ENCODE measurements at regions not wholly inside any gene's neighbourhood (a gene's known extent, or its start where the extent isn't known, plus 50 kb on each side); places are given as distances from the start of the nearest gene placed in this dataset.
A peak's percentile ranks its signal among the peaks of the same experiment; 100 is the strongest.

DNA sequence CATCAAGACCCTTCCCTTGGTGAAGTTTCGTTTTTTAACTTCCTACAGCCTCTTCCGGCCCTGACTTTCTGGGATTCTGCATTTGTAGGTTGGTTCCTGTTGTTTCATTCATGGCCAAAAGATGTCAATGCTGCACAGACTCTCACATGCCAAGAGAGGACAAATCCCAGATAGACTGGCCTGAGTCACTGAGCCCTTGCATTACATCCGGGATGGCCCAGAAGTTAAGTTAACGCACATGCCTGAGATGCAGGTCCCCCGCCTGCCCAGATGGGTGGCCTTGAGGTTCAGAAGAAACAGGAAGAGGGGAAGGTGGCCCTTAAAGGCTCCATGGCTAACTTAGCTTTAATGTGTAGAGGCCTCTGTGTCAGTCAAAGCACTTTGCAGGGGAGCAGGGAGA lies 51.6 kb upstream of the SRGAP3 start:
- DNase-seq, result no peak

DNA sequence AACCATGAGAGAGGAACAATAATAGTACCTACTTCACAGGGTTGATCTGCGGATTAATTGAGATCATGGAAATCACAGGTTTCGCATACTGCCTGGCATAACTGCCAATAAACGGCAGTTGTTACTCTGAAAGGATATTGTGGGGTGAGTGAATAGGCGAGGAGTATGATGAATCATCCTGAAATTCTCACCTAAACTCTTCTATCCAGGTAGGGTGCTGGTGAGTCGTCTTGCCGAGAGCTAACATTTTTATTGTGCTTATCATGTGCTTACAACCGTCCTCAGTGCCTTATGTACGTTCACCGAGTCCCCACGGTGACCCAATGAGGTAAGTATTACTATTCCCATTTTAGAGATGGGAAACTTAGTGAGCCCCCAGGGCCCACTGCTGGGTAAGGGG lies 52.4 kb upstream of the SRGAP3 start:
- DNase-seq, result no peak

DNA sequence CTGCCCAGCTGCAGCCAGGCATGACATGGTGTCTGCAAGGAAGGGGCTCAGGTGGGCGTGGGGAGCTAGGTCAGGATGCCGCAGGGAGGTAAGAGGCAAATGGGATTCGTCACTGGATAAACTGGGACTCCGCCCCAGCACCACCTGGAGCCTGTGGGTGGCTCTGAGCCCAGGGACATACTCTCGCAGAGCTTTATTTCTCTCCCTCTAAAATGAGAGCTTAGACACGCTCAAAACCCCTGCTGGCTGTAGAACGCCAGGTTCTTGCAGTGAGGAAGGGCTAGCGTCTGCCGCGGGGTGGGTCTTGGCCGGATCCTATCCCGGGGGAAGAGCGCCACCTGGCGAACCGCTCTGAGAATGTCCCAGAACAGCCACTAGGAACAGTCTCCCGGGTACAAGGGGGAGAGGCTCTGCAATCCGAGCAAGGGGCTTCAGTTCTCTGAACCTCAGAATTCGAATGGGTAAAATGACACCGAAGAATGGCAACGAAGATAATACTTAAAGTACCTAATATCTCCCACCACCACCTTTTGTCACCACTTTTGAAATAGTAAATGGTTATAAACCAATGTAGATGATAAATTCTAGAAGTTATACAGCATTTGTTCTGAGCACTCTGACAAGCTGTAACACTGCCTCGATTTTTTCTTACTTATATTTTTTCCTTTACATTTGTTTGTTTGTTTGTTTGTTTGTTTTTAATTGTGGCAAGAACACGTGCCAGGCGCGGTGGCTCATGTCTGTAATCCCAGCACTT lies 53.2 kb upstream of the SRGAP3 start:
- DNase-seq, result peak; percentile 97

DNA sequence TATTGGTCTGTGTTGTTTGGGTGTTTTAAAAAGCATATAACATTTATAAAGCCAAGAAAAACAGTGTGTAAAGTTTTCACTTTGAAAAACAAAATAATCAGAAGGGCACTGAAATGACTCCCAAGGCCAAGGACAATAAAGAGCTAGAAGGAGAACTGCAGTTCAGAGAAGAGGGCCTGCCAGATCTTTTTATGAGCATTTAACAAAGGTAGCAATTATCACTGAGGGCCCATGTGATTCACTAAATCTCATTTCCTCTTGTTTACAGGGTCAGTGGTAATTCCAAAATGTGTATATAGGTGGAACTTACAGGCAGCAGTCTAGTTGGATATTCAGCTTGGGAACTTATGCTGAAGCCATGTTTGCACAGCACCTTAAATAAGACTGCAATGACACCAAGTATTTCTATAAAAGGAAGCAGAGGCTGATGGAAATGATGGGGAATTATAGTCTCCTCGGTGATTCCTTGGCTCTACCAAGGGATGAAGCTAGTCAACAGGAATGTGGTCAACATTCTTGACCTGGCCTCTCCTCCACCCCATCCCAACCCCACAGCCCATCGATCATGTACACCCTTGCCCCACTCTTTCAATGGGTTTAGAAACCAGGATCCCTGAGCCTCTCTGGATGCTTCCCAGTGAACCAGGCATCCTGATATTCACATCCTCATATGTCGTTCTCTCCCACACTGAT lies 54.4 kb upstream of the THUMPD3 start:
- DNase-seq, result no peak

DNA sequence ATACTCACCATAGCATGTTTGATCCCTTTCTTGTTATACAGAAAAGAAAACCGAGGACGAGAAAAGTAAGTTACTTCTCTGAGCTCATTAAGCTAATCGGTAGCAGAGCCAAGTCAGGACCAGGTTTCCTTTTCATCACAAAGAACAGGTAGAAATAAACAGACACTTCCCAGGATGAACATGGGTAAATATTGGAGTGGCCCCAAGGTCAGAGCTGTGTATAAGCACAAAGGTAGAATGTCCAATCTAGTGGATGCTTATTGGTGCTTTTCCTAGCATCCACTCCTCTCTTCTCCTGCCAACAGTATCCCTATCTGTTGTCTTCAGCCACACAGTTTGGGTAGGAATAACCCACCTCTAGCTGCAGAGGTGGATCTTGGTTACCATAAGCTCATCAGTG lies 52.8 kb upstream of the THUMPD3 start:
- no peak for DNase-seq

DNA sequence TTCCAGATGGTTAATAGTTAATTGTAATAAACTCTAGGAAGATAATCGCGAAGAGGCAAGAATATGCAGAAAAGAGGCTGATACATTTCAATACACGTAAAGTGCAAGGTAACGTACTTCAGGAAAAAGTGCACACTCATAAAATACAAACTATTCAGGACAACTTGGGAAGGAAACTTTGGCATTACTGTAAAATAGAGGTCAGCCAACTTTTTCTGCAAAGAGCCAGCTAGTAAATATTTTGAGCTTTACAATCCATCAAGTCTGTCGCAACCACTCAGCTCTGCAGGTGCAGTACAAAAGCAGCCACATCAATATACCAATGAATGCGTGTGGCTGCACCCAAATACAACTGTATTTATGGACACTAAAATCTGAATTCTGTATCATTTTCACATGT lies 51.6 kb upstream of the THUMPD3 start:
- DNase-seq, result no peak

All from eye (tissue), 1 donor.